ENCODE measurements at regions not wholly inside any gene's neighbourhood (a gene's known extent, or its start where the extent isn't known, plus 50 kb on each side); places are given as distances from the start of the nearest gene placed in this dataset.
A peak's percentile ranks its signal among the peaks of the same experiment; 100 is the strongest.

DNA sequence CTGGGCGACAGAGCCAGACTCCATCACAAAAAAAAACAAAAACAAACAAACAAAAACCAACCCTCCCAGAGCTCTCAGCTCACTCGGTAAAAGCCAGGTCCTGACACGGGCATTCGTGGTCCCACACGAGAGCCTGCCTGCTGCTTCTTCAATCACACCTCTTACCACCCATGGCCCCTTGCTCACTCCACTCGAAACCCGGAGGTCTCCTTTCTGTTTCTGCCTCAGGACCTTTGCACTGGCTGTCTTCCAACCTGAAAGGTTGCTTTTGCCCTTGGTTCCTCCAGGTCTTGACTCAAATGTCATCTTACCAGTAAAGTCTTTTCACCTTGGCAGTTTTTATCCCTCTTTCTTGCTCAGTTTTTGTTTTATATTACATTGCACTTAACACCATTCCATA, 169.6 kb downstream of the EVX1 start:
- Mint-ChIP-seq H3K4me3 (no peak overlapping the region), H3K27me3 (peaks cover 3% of the 10 kb centered on the region), H3K27ac (no peak overlapping the region), H3K9me3 (peaks cover 2 to 4% (median 4%) of the 10 kb centered on the region in 3 donors), H3K4me1 (no peaks in the 10 kb centered on the region), H3K36me3 (peaks cover 2% of the 10 kb centered on the region)

DNA sequence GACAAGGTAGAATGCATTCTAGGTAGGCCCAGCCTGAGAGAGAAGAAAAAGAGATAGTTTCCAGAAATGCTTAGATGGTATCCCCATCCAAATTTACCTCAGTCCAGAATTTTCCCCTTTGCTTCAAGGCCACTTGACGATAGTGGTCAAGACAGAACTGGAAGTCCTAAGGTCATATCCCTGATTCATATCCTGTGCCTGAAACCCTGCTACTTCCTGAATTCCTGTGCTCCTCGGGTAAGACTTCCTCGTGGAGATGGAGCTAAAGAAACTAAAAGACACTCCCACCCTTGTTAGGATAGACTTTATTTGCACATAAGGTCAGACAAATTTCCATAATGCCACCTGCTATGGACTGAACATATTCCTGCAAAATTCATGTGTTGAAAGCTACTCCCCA, 175.9 kb downstream of the EVX1 start:
- Mint-ChIP-seq H3K4me1 (no peaks in the 10 kb centered on the region), H3K9me3 (no peaks in the 10 kb centered on the region), H3K27me3 (peaks cover 4% of the 10 kb centered on the region), H3K27ac (no peak overlapping the region), H3K4me3 (no peak overlapping the region), H3K36me3 (no peaks in the 10 kb centered on the region)

DNA sequence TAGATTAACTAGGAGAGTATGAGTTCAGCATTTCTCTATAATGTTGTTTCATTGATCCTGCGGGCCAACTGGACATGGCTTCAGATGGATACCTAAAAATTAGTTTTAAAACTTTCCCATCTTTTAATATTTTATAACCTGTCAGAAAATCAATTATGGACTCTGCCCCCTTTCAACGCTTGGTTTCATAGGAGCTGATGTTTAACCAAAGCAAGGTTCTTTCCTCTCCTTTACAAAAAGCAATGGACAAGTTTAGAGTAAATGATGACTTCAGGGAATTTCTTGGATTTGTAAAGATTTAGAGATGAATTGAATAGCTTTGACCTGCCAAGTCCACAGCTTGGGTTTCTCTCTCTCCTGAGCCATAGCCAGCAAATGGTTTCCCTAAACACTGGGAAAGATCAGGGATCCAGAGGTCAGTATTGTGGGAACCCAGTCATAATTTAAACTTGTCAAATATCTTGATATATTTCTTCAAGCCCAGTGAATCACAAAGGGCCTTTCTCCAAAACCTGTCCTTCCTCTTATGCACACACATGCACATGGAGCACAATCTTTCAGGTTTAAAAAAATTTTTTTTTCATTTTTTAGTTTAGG, 177.1 kb downstream of the EVX1 start:
- H3K36me3 Mint-ChIP-seq, result no peaks in the 10 kb centered on the region
- H3K4me3 Mint-ChIP-seq, result no peak overlapping the region
- H3K27ac Mint-ChIP-seq, result no peak overlapping the region
- peaks cover 9% of the 10 kb centered on the region for H3K27me3 Mint-ChIP-seq
- H3K9me3 Mint-ChIP-seq, result peaks cover 0 to 3% (median 0%) of the 10 kb centered on the region in 3 donors
- H3K4me1 Mint-ChIP-seq, result peaks cover 3 to 4% (median 3%) of the 10 kb centered on the region in 3 donors

DNA sequence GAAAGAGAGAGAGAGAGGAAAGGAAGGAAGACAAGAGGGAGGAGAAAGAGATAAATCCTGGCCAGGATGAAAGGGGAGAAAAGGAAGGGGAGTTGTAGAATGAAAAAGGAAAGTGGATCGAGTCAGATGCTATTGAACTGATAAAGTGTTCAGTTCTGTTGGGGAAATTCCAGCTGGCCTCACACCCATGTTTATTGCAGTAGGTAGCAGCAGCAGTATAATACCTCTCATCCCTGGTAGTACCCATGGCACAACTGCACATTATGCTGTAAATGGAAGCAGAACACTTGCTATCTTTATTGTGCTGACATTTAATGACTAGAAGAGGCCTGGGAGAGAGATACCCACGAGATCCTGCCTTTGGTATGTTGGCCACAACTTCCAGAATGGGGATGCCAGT, 178.1 kb downstream of the EVX1 start:
- Mint-ChIP-seq H3K36me3 (no peaks in the 10 kb centered on the region), H3K4me3 (no peak overlapping the region), H3K4me1 (peaks cover 3 to 6% (median 6%) of the 10 kb centered on the region in 3 donors), H3K27ac (no peak overlapping the region), H3K27me3 (peaks cover 9% of the 10 kb centered on the region), H3K9me3 (peaks cover 0 to 4% (median 0%) of the 10 kb centered on the region in 3 donors)

DNA sequence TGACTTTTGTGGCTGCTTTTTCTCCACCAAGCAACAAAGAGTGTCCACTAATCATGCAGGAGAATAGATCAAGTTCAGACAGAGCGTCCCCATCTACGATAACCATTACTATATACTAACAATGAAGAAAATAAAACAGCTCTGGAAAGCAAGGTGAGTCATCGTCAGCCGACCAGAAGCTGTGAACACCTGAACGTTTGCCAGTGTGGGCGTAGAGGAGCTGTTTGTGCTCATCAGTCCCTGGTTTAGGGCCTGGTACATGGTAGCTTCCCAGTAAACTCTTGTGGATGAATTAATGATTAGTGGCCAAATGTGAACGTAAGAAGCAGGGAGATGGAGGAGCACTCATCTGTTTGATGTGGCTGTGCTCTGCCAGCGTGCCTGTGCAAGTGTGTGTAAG, 180.7 kb downstream of the EVX1 start:
- Mint-ChIP-seq H3K4me1 (peaks cover 3 to 6% (median 6%) of the 10 kb centered on the region in 3 donors), H3K27me3 (peaks cover 9% of the 10 kb centered on the region), H3K4me3 (no peak overlapping the region), H3K27ac (no peak overlapping the region), H3K9me3 (peaks cover 0 to 4% (median 0%) of the 10 kb centered on the region in 3 donors), H3K36me3 (no peaks in the 10 kb centered on the region)

DNA sequence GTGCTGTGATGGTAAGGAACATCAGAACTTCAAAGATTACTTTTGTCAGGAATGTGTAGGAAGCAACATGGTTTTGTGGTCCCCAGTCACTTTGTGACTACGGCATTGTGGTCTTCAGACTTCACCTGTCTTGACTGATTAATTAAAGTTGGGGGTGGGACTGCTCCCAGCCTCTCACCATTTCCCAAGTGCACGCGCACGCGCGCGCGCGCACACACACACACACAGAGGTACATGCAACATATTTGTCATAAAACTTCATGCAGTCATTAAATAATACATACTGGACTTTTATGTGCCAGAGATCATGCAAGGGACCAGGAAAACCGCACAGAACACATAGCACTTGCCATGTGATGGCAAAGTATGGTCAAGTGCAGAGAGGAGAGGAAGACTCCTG, 181.2 kb downstream of the EVX1 start:
- Mint-ChIP-seq H3K9me3 (peaks cover 0 to 4% (median 0%) of the 10 kb centered on the region in 3 donors), H3K4me1 (peaks cover 3 to 6% (median 6%) of the 10 kb centered on the region in 3 donors), H3K36me3 (no peaks in the 10 kb centered on the region), H3K27me3 (peaks cover 9% of the 10 kb centered on the region), H3K4me3 (no peak overlapping the region), H3K27ac (no peak overlapping the region)

DNA sequence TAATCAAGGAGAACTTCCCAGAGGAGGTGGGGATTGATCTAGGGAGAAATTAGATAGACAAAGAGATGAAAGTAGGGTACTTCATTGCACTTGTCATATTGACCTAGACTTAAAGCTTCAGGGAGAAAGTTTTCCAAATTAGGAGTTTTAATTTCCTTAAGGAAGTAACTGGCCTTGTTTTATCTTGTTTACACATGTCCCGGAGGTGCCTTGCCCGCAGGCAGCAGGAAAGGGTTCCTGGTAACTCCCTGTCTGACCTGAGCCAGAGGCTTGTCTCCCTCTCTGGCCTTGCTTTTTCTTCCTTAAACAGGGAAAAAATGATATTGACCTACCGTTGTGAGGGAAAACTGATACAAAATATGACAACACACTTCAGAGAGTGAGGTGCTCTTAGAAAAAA, 181.6 kb downstream of the EVX1 start:
- peaks cover 0 to 4% (median 0%) of the 10 kb centered on the region in 3 donors for H3K9me3 Mint-ChIP-seq
- H3K27ac Mint-ChIP-seq, result no peak overlapping the region
- peaks cover 9% of the 10 kb centered on the region for H3K27me3 Mint-ChIP-seq
- H3K4me1 Mint-ChIP-seq, result peaks cover 4 to 6% (median 6%) of the 10 kb centered on the region in 3 donors
- no peak overlapping the region for H3K4me3 Mint-ChIP-seq
- no peaks in the 10 kb centered on the region for H3K36me3 Mint-ChIP-seq

DNA sequence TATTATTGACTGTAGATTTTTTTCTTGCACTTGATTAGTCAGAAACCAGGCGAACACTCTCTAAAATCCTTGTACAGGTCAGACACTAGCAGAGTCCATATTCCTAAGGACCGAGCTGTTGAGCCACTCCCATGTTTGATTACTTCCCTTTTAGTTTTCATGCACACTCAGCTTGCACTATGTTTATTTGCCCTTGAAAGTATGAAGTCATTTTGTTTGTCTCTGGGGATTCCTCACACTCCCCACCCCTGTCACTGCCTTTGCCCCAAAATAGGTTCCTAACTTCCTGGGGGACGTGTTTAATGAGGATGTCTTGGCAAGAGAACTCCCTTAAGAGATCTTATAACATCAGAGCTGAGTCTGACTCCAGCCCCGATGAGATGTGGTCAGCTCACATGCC, 182.1 kb downstream of the EVX1 start:
- no peaks in the 10 kb centered on the region for H3K36me3 Mint-ChIP-seq
- peaks cover 0 to 4% (median 0%) of the 10 kb centered on the region in 3 donors for H3K9me3 Mint-ChIP-seq
- peaks cover 9% of the 10 kb centered on the region for H3K27me3 Mint-ChIP-seq
- no peak overlapping the region for H3K4me3 Mint-ChIP-seq
- no peak overlapping the region for H3K27ac Mint-ChIP-seq
- peaks cover 4 to 10% (median 10%) of the 10 kb centered on the region in 3 donors for H3K4me1 Mint-ChIP-seq

DNA sequence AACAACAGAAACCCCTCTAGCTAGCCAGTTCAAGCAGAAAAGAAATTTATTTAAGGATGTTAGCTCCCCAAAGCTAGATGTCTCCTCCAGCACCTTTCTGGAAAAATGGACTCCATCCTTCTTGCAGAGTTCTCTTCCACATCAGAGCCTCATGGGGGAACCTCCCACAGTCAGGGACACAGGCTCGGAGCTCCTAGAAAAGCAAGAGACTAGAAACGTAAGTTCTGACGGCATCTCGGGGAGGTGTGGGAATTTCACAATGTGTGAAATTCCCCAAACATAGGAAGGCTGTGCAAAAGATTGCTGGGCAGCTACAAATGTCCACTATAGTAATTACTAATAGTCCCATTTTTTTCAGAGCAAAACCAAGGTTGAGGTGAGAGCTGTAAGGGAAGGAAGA, 184.8 kb downstream of the EVX1 start:
- Mint-ChIP-seq H3K27ac (no peak overlapping the region), H3K27me3 (peaks cover 9% of the 10 kb centered on the region), H3K4me3 (no peak overlapping the region), H3K9me3 (peaks cover 0 to 4% (median 0%) of the 10 kb centered on the region in 3 donors), H3K4me1 (peaks cover 12 to 16% (median 15%) of the 10 kb centered on the region in 3 donors), H3K36me3 (no peaks in the 10 kb centered on the region)

DNA sequence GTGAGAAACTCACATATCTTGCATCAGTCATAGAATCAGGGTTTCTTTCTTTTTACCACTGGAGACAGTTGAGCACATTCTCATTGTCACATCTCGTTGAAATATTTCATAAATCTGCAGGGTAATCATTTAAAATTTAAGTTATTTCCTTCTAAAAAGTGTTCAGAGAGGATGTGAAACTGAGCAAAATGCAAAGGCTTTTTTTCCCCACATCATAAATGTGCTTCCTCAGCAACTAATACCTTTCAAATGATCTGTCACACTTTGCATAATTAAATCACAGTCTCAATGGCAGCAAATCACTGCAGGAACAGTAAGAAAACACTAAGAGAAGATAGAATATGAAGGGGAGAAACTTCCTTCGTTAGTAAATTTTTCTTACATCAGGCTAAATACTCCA, 187.5 kb downstream of the EVX1 start:
- Mint-ChIP-seq H3K27me3 (peaks cover 5% of the 10 kb centered on the region), H3K4me3 (no peak overlapping the region), H3K4me1 (peaks cover 9 to 10% (median 9%) of the 10 kb centered on the region in 3 donors), H3K9me3 (no peaks in the 10 kb centered on the region), H3K27ac (no peak overlapping the region), H3K36me3 (no peaks in the 10 kb centered on the region)

DNA sequence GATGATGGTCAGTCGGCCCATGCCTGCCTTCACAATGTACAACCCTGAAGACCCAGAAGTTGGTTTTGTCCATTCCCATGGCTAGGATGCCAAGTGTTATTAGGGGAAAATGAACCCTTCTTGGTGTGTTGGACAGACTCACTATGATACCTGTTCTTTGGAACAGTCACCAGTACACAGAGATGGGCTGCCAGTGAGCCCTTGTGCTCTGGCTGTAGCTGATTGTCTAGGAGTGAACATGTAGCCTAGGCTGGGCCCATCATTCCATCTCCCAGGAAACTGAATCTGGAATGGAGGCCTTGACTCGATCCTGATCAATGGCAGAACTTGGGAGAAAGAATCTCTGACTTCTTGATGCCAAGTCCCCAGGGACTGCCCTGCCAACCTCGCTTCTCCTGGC, 188.9 kb downstream of the EVX1 start:
- Mint-ChIP-seq H3K9me3 (no peaks in the 10 kb centered on the region), H3K4me3 (no peak overlapping the region), H3K36me3 (no peaks in the 10 kb centered on the region), H3K27ac (peak overlapping the region in 1 of 3 donors; percentile 71), H3K4me1 (peaks cover 9 to 10% (median 9%) of the 10 kb centered on the region in 3 donors), H3K27me3 (peaks cover 5% of the 10 kb centered on the region)

DNA sequence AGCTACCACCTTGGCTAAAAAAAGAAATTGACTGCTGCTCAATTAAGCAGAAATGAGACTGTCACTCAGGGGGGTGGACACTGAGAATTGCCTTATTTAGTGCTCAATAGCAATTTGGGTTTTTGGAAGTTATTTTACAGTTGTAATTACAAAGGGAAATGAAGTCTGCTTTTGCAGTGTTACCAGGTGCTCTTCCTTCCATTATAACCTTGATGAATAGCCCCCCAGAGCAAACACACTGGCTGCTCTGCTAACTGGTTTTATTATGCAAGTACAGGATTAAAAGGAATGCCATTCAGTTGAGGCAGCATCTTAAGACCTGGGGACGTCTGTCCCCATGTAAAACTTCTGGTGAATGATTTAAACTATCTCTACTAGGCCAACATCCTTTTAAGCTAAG, 191.0 kb downstream of the EVX1 start:
- H3K9me3 Mint-ChIP-seq, result no peaks in the 10 kb centered on the region
- no peaks in the 10 kb centered on the region for H3K36me3 Mint-ChIP-seq
- peaks cover 5% of the 10 kb centered on the region for H3K27me3 Mint-ChIP-seq
- peaks cover 9 to 10% (median 9%) of the 10 kb centered on the region in 3 donors for H3K4me1 Mint-ChIP-seq
- no peak overlapping the region for H3K4me3 Mint-ChIP-seq
- no peak overlapping the region for H3K27ac Mint-ChIP-seq

DNA sequence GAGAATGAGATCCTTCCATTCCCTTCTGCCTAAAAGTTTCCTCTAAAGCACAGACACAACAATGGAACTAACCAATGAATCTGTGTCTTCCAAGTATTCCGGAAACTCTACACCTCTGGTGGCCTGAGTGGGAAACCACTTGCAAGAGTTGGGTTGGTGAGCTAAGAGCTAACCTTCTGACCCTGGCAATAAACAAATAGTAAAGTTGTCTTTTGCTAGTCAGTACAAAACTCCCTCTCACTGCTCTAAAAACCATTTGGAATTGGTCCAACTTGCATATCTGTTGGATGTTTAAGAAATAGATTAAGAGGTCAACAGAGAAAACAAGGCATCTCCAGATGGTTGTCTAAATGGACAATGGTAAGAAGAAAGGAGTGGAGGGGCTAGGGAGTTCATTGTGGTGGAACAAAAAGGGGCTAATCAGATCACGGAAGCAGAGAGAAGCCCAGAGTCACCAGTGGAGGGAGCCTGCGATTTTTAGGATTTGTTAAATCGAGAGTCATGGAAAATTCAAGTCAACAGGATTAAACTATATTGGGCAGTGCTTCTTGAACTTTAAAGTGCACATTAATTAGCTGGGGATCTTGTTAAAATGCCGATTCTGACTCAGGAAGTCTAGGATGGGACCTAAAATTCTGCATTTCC, 192.3 kb downstream of the EVX1 start:
- Mint-ChIP-seq H3K36me3 (no peaks in the 10 kb centered on the region), H3K4me1 (peaks cover 4 to 8% (median 4%) of the 10 kb centered on the region in 3 donors), H3K4me3 (no peak overlapping the region), H3K27ac (no peak overlapping the region), H3K9me3 (no peaks in the 10 kb centered on the region), H3K27me3 (peaks cover 13% of the 10 kb centered on the region)

DNA sequence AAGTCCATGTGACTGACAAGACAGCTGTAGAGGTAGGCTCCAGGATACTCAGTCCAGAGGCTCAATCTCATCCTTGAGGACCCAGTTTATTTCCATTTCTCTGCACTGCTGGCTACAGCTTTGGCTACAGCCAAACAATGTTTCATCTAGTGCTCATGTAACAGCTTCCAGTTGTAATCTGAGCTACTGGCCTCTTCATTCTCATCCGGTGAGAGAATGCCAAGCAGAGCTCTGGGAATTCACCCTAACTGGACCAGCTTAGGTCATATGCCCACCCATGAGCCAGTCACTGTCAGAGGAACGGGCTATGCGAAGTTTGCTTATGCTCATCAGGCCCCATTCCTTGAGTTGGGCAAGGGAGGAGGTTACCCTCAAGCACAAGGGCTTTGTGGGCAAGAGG, 192.9 kb downstream of the EVX1 start:
- no peaks in the 10 kb centered on the region for H3K36me3 Mint-ChIP-seq
- H3K9me3 Mint-ChIP-seq, result no peaks in the 10 kb centered on the region
- peaks cover 0 to 4% (median 0%) of the 10 kb centered on the region in 3 donors for H3K4me1 Mint-ChIP-seq
- H3K27me3 Mint-ChIP-seq, result peaks cover 13% of the 10 kb centered on the region
- no peak overlapping the region for H3K27ac Mint-ChIP-seq
- no peak overlapping the region for H3K4me3 Mint-ChIP-seq

DNA sequence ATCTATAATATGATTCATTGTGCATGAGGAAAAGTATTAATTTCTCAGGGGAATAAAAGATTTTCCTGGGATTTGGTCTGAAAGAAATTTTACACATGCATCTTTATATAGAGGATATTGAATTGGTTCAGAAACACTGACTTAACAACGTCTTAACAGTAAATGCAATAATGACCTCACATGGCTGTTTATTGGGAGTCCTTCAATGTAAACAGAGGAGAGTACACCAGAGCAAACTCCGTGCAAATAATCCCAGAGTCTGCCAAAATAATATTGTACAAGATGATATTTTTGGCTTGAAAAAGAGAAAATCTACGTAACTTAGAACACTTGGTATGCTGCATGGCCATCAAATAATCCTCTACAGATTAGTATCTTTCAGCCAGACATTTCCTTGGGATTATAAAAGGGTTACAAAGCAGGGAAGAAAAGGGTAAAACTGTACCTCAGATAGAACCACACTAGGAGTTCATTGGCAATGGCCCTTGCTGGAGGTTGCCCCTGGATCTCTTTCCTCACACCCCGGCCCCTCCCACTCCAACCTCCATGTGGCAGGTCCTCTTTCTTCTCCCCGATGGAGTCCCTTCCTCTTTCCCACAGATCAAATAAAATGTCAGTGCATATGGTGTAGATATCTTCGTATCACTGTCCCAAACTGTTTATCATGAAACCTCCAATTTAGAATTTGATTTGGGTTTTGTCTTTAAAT, 196.4 kb downstream of the EVX1 start:
- Mint-ChIP-seq H3K27me3 (peaks cover 13% of the 10 kb centered on the region), H3K27ac (no peak overlapping the region), H3K4me3 (no peak overlapping the region), H3K9me3 (no peaks in the 10 kb centered on the region), H3K36me3 (no peaks in the 10 kb centered on the region), H3K4me1 (no peaks in the 10 kb centered on the region)

Measured in IgD-negative memory B cell (primary cell).